HG02798 (cell line): ENCODE measurements at regions not wholly inside any gene's neighbourhood (a gene's known extent, or its start where the extent isn't known, plus 50 kb on each side); places are given as distances from the start of the nearest gene placed in this dataset.
A peak's percentile ranks its signal among the peaks of the same experiment; 100 is the strongest.

Source experiments
- ATAC-seq: cut with Tn5 transposase; IDR thresholded peaks from one replicate; pipeline ENCODE4 v1.9.1; 2021; ENCODE audit warnings: mild to moderate bottlenecking; ENCODE audit not compliant: unreplicated experiment, poor library complexity

GRCh38 chr18:60656553-60656952 is 284.0 kb upstream of the MC4R start:
- no peak for ATAC-seq

DNA sequence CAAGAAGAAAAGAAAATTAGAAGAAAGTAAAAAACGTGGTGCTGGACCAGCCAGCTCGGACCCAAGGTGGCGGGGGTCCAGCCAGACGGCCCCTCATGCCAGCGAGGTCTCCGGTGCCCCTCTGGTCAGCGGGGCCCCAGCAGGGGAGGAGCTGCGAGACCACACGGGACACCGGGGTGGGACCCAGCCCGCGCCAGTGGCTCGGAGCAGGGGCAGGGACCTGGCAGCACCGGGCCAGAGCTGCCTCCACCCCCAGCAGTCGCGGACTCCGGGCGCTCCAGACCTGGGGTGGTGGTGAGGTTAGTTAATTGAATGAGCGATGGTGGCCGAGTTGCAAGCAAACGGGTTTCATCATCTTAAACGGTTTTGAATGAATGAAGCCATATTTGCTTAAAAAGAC is 289.9 kb upstream of the MC4R start:
- no peak for ATAC-seq

DNA sequence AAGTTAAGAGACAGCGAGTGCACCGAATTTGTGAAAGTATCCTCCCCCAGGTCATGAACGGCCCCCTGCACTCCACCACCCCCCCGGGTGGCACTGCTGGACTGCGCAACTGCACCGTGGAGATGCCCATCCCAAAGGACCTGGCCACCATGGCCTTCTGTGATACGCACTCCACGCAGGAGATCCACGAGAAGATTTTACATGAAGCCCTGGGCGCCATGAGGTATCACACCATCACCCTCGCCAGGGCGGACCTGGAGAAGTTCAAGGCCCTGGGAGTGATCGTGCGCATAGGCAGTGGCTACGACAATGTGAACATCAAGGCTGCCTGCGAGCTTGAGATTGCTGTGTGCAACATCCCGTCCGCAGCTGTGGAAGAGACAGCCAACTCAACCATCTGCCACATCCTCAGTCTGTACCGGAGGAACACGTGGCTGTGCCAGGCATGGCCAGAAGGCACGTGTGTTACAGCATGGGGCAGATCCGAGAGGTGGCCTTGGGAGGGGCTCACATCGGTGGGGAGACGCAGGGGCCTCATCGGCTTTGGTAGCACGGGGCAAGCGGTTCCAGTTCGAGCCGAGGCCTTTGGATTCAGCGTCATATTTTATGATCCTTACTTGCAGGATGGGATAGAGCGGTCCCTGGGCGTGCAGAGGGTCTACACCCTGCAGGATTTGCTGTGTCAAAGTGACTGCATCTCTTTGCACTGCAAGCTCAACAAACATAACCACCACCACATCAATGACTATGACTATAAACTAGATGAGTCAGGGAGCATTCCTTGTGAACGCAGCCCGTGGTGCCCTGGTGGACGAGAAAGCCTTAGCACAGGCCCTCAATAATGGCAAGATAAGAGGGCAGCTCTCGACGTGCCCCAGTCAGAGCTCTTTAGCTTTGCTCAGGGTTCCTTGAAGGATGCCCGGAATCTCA is 290.8 kb upstream of the MC4R start:
- ATAC-seq = no peak

- no peak for ATAC-seq
Measured at GRCh38 chr18:60664736-60665135, 292.2 kb upstream of the MC4R start.

DNA sequence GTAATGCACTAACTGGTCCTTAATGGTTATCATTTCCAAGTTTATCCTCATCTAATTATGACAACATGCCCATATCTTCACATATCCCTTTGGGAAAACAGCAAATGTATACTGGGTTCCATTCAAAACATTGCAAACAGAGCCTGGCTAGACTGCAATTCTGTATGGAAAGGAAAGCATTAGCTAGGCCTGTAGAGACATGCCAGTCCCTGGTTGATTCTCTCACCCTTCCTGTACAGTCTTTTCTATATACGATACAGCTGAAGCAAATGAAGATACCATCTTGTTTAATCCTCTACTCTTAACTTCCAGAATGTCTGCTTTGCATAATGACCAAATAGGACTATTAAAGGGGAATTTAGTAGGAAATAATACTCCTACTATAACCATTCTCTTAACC is 294.4 kb upstream of the MC4R start:
- ATAC-seq = no peak

GRCh38 chr18:60668583-60668982 is 296.0 kb upstream of the MC4R start:
- no peak for ATAC-seq

- ATAC-seq = no peak
Measured at GRCh38 chr18:60669938-60670337, 297.4 kb upstream of the MC4R start.

DNA sequence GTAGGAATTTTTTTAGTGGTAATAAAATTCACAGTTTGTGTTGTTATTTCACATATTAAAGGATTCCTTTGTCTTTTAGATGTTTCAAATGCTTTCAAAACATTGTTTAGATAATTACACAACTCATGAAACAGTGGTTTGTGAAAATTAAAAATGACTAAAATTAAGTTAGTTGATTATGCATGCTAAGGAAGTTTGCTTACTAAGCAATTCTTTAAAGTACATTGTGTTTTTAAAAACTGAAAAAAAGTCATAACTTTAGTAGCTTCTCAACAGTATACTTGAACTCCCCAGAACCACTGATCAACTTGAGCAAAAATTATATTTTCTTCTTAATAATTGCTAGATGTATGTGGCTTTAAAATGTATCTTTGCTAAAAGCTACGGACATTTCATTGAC is 298.4 kb upstream of the MC4R start:
- no peak for ATAC-seq

DNA sequence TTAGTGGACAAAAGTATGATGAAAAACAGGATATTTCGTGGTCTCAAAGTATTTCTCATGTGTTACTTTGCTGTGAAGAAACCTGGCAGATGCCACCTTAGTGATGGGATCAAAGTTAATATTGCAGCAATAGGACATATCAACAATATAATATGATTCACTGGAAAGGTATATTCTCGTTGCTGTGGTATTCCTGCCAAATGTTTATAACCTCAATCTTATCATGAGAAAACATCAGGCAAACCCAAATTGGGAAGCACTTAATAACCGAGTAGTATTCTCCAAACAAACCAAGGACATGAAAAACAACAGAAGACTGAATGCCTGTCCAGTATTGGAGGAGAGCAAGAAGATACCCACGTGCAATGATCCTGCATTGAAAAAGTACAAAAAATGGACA is 302.6 kb upstream of the MC4R start:
- no peak for ATAC-seq

- no peak for ATAC-seq
Measured at GRCh38 chr18:60675801-60676200, 303.2 kb upstream of the MC4R start.

DNA sequence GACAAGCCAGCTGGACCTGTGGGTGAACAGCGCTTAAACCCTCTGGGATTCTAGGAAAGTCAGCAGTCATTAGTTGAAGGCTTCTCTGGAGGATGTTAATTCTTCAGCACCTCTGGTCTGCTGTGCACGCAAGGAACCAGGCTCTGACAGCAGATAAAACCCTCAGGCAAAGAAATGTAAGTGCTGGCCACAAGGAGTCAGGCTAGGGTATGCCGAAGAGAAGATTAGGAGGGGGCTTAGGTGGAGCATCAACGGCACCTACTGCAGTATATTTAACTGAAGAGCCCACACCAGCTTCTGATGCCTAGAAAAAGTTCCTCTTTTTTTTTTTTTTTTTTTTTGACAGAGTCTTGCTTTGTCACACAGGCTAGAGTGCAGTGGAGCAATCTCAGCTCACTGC is 304.2 kb upstream of the MC4R start:
- no peak for ATAC-seq

- peak; percentile 38 for ATAC-seq
Measured at GRCh38 chr18:60684843-60685513, 312.4 kb upstream of the MC4R start.

DNA sequence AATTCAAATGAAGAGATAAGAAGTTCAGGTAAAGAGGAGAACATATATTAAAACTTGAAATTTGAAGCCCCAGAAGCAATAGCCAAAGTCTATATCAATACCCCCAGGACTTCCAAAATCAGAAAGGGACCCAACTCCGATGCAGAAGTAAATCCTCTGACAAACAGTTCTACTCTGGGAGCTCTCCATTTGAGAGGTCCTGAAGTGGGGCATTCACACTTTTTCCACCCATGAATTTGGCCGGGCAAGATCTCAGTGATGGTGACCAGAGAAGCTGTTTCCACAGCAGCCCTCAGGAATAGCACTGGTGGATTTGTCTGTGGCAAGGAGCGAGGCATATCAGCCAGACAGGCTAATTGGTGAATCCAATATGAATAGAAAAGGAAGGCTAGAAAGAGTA is 313.6 kb upstream of the MC4R start:
- ATAC-seq = no peak

DNA sequence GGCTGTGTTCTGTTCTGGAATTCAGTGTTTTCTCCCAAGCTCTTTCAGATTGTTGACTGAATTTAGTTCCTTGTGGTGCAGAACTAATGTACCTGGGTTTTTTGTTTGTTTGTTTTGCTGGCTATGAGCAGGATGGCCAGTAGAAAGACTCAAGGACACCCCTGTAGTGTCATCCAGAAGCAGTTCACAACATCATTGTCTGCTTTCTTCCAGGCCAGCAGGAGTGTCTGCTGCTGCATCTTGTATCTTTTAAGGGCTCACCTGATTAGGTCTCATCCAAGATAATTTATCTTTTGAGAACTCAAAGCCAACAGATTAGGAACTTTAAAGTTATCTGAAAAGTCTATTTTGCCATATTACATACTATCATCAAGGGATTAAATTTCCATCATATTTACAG is 318.5 kb upstream of the MC4R start:
- no peak for ATAC-seq

DNA sequence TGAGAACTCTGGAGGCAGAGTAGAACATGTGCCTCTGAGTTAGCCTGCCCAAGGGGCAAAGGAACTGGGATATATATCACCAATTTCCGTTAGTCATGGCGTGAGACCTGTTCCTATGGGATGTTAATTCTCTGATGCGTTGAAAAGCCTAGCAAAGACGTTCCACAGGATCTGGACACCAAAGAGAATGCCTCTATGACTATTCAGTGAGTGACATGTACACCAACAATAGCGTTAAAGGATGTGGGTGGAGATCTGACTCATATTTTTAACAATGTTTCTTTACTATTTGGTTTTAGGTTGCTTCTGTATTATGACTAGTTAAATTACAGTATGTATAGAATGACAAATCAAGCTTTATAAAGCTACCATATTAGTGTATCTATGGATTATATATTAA is 320.9 kb upstream of the MC4R start:
- ATAC-seq = no peak

GRCh38 chr18:60698901-60699300 is 326.3 kb upstream of the MC4R start:
- no peak for ATAC-seq

GRCh38 chr18:60722742-60723141 is 350.2 kb upstream of the MC4R start:
- no peak for ATAC-seq

GRCh38 chr18:60732143-60732542 is 359.6 kb upstream of the MC4R start:
- no peak for ATAC-seq

- ATAC-seq = no peak
Measured at GRCh38 chr18:60739212-60739611, 366.6 kb upstream of the MC4R start.

- no peak for ATAC-seq
Measured at GRCh38 chr18:60740313-60740712, 367.7 kb upstream of the MC4R start.

DNA sequence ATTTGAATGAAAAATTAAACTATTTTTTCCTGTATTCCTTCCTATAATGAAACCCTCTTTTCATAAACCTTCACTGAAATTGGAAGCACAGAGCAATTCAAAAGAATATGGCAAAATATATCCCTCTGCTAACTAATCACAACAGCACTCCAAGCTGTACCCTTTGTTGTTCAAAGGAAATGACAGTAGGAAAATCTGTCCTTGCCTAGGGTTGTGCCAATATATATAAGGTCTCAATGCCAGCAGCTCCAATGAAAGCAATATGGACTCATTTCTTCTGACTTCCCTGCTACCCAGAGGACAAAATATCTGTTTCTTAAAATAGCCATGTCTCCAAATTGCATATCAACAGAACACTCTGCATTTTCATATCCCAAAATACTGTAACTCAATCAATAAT is 373.9 kb upstream of the MC4R start:
- no peak for ATAC-seq

DNA sequence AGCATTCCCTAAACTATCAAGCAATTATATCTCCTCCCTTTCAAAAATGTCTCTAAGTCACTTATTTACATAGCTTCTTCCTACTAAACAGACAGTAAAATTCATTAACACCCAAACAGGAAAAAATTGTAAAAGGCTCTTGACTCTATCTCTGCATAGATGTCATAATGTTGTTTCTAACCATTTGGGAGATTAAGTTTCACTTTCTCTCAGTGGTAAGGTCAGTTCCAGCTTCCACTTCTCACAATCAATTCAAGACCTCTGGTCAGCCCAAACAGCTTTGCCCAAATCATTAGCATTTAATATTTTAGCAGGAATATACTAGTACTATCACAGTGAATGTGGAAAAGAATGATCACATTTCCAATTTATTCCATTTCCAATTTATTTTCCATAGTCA is 374.3 kb upstream of the MC4R start:
- ATAC-seq = no peak
